K562 (cell line): ENCODE measurements at regions not wholly inside any gene's neighbourhood (a gene's known extent, or its start where the extent isn't known, plus 50 kb on each side); places are given as distances from the start of the nearest gene placed in this dataset.
A peak's percentile ranks its signal among the peaks of the same experiment; 100 is the strongest.

Source experiments
- ATAC-seq: fragments of 200-7000 bp; cut with Tn5 transposase; 3 replicates; pipeline ENCODE4 v1.9.1; 2020; ENCODE audit warnings: moderate library complexity
- BruUV-seq: library from RNA; stranded (reverse); fragments of 400-500 nt; replicated peaks from 2 replicates; lab custom pipeline; 2021; lab: Mats Ljungman, UMichigan
- CTCF ChIA-PET: fragments of 300-600 bp; formaldehyde crosslinking; extraction: SDS; loops from one replicate; lab custom pipeline; 2021; ENCODE audit warnings: low intra/inter-chr PET ratio; lab: Yijun Ruan, JAX
- POLR2A ChIA-PET: fragments of 300-600, 350-650 bp; sonication (Branson Sonifier 250); formaldehyde crosslinking; extraction: SDS; loops from one replicate; lab custom pipeline; 2021; ENCODE audit warnings: antibody characterized with exemption, inconsistent platforms; lab: Yijun Ruan, JAX
- DNase-seq, 4 experiments: peaks; one replicate each; pipeline versions ENCODE4 v3.0.0 to v3.0.0-alpha.2; 2011 to 2018; ENCODE audit warnings: low spot score in 3 of 4, mixed read lengths in 3 of 4; ENCODE audit errors: extremely low read depth in 1 of 4
- FAIRE-seq: peaks from 2 replicates; lab custom pipeline; 2011; peaks lifted over from hg19 to GRCh38; lab: Jason Lieb, UNC
- H2AFZ ChIP-seq: 2 replicates; pipeline ENCODE4 v1.6.0; 2011; ENCODE audit warnings: low read depth, low read length, control low read depth, inconsistent platforms
- H3K27ac ChIP-seq: fragments of 200-600 bp; 3 replicates; pipeline ENCODE4 v1.8.0; 2011; ENCODE audit warnings: low read depth, mild to moderate bottlenecking, control low read depth, inconsistent platforms, low read length, moderate library complexity, mixed read lengths; ENCODE audit errors: extremely low read depth
- H3K27me3 ChIP-seq, 2 experiments: fragments of 300-600 bp in 1 of 2; 2 replicates in 1 of 2; 3 replicates in 1 of 2; pipeline versions ENCODE4 v1.6.0 to v1.8.0; 2011; ENCODE audit warnings: inconsistent platforms in 2 of 2, low read length in 2 of 2, mild to moderate bottlenecking in 1 of 2, mixed read lengths in 1 of 2, moderate library complexity in 1 of 2; ENCODE audit not compliant: control insufficient read depth in 2 of 2, insufficient read depth in 2 of 2
- H3K36me3 ChIP-seq: fragments of 300-600 bp; 3 replicates; pipeline ENCODE4 v1.8.0; 2011; ENCODE audit warnings: mild to moderate bottlenecking, low read length, inconsistent platforms; ENCODE audit not compliant: control insufficient read depth, insufficient read depth
- H3K4me1 ChIP-seq, 2 experiments: fragments of 200-600 bp in 1 of 2; replicated peaks in 1 of 2; 2 replicates in 1 of 2; 3 replicates in 1 of 2; pipeline versions ENCODE4 v1.5.1 to v1.8.0; 2011; ENCODE audit warnings: inconsistent platforms in 2 of 2, low read length in 2 of 2, mild to moderate bottlenecking in 1 of 2, mixed read lengths in 1 of 2, moderate library complexity in 1 of 2; ENCODE audit not compliant: control insufficient read depth in 2 of 2, insufficient read depth in 2 of 2
- H3K4me2 ChIP-seq: 2 replicates; pipeline ENCODE4 v1.6.1; 2011; ENCODE audit warnings: low read length, control low read depth, inconsistent platforms, mixed read lengths; ENCODE audit not compliant: insufficient read depth
- H3K4me3 ChIP-seq: fragments of 200-600 bp; sonication (generic), shearing (Covaris generic); 2 replicates; pipeline ENCODE4 v1.5.1; 2016; ENCODE audit warnings: control low read depth, inconsistent platforms
- H3K79me2 ChIP-seq: fragments of 200-600 bp; 3 replicates; pipeline ENCODE4 v1.8.0; 2011; ENCODE audit warnings: low read length, inconsistent platforms; ENCODE audit not compliant: control insufficient read depth, insufficient read depth
- H3K9ac ChIP-seq, 2 experiments: 2 replicates each; pipeline versions ENCODE4 v1.6.0 to v1.6.1; 2011; ENCODE audit warnings: low read depth in 2 of 2, low read length in 2 of 2, control low read depth in 1 of 2, inconsistent platforms in 1 of 2, mild to moderate bottlenecking in 1 of 2, mixed read lengths in 1 of 2; ENCODE audit not compliant: insufficient read depth in 1 of 2
- H3K9me1 ChIP-seq: one replicate; pipeline ENCODE4 v1.6.0; 2011; ENCODE audit warnings: inconsistent platforms, mild to moderate bottlenecking, low read length, moderate library complexity; ENCODE audit not compliant: control insufficient read depth, insufficient read depth
- H3K9me3 ChIP-seq: replicated peaks from 2 replicates; pipeline ENCODE4 v1.5.1; 2011; ENCODE audit warnings: low read depth, low read length, inconsistent platforms; ENCODE audit not compliant: control insufficient read depth, insufficient read depth
- H4K20me1 ChIP-seq: replicated peaks from 2 replicates; pipeline ENCODE4 v1.6.1; 2011; ENCODE audit warnings: low read length, inconsistent platforms, mixed read lengths; ENCODE audit not compliant: control insufficient read depth, insufficient read depth
- MYBL2 ChIP-seq, 2 experiments: fragments of 450-650 bp in 1 of 2; sonication (generic) in 1 of 2; formaldehyde crosslinking in 1 of 2; IDR thresholded peaks; 2 replicates each; pipeline versions ENCODE4 v1.6.1 to v1.8.1; 2017 to 2022; ENCODE audit warnings: borderline replicate concordance in 1 of 2, inconsistent platforms in 1 of 2, low read depth in 1 of 2, mild to moderate bottlenecking in 1 of 2, missing genetic modification reagents in 1 of 2, moderate library complexity in 1 of 2
- WGBS: fragments of 100-300 bp; shearing (Covaris generic); methylation state at CpG from one replicate; pipeline ENCODE4 v1.1.6; 2016; ENCODE audit warnings: low coverage, mixed read lengths; ENCODE audit not compliant: insufficient coverage; ENCODE audit errors: missing lambda C conversion rate; 5-methylcytosine and 5-hydroxymethylcytosine counted together
- in situ Hi-C: fragments of 300-500 bp; cut with MboI; formaldehyde crosslinking; loops from 4 replicates; pipeline ENCODE4 v1.15.0; 2018; ENCODE audit warnings: inconsistent platforms, mixed read lengths
- intact Hi-C: fragments of 100-400 bp; cut with micrococcal nuclease; formaldehyde crosslinking; loops from 2 replicates; pipeline ENCODE4 v1.14.2; 2022
- TF ChIP-seq, protein P1 (sequence below), 2 experiments: fragments of 450-650 bp in 1 of 2; sonication (generic) in 1 of 2; formaldehyde crosslinking in 1 of 2; IDR thresholded peaks; 2 replicates each; pipeline versions ENCODE4 v1.7.1 to v1.9.0; 2016 to 2022; ENCODE audit warnings: inconsistent platforms in 1 of 2, mild to moderate bottlenecking in 1 of 2, missing genetic modification reagents in 1 of 2

DNA sequence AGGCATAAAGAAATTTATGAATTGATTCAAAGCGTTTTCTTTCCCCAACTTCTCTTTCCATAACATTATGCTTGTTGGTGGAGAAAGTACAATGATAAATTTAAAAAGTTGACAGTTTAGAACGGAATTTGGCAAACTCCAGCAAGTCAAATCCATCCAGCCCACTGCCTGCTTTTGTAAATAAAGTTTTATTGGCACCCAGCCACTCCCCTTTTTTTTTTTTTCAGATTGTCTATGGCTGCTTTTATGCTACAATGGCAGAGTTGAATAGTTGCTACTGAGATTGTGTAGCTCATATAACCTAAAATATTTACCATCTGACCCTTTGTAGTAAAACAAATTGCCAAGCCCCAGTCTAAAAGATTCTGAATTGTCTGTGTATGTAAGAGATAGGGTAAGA is 112.8 kb upstream of the RBMS3 start:
- H3K9me3 ChIP-seq = no peaks in the 10 kb centered on the region
- no peaks in the 10 kb centered on the region for H3K79me2 ChIP-seq
- DNase-seq (no peak), FAIRE-seq (no peak), ATAC-seq (no peak)
- intact Hi-C loops = no loop called here
- ChIA-PET POLR2A (no interaction called here), CTCF (no interaction called here)
- H3K4me3 ChIP-seq = no peak overlapping the region
- no peaks in the 10 kb centered on the region for H3K9me1 ChIP-seq
- 0% methylated on average over 2 of the region's 2 CpGs for WGBS
- no peaks in the 10 kb centered on the region for H4K20me1 ChIP-seq
- no peak for TF ChIP-seq MYBL2 (IDR thresholded peaks at IDR 0.05; ENCODE audit: low read depth)
- no peak for TF ChIP-seq MYBL2 (CRISPR knock-in tag; IDR thresholded peaks at IDR 0.05; ENCODE audit: borderline replicate concordance)
- TF ChIP-seq, protein P1, sequence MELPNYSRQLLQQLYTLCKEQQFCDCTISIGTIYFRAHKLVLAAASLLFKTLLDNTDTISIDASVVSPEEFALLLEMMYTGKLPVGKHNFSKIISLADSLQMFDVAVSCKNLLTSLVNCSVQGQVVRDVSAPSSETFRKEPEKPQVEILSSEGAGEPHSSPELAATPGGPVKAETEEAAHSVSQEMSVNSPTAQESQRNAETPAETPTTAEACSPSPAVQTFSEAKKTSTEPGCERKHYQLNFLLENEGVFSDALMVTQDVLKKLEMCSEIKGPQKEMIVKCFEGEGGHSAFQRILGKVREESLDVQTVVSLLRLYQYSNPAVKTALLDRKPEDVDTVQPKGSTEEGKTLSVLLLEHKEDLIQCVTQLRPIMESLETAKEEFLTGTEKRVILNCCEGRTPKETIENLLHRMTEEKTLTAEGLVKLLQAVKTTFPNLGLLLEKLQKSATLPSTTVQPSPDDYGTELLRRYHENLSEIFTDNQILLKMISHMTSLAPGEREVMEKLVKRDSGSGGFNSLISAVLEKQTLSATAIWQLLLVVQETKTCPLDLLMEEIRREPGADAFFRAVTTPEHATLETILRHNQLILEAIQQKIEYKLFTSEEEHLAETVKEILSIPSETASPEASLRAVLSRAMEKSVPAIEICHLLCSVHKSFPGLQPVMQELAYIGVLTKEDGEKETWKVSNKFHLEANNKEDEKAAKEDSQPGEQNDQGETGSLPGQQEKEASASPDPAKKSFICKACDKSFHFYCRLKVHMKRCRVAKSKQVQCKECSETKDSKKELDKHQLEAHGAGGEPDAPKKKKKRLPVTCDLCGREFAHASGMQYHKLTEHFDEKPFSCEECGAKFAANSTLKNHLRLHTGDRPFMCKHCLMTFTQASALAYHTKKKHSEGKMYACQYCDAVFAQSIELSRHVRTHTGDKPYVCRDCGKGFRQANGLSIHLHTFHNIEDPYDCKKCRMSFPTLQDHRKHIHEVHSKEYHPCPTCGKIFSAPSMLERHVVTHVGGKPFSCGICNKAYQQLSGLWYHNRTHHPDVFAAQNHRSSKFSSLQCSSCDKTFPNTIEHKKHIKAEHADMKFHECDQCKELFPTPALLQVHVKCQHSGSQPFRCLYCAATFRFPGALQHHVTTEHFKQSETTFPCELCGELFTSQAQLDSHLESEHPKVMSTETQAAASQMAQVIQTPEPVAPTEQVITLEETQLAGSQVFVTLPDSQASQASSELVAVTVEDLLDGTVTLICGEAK (IDR thresholded peaks at IDR 0.05) = 0 out of 2 replicates have a peak, but pooled peaks have one; percentile 25
- TF ChIP-seq, protein P1 (CRISPR knock-in tag; IDR thresholded peaks at IDR 0.05) = no peak
- H3K4me1 ChIP-seq = no peaks in the 10 kb centered on the region
- H3K36me3 ChIP-seq = no peaks in the 10 kb centered on the region
- no TSS peak for BruUV-seq
- H3K27ac ChIP-seq = no peak overlapping the region
- H3K9ac ChIP-seq = no peak overlapping the region
- no peak overlapping the region for H3K4me2 ChIP-seq
- H2AFZ ChIP-seq = no peak overlapping the region
- in situ Hi-C loops = no loop called here
- H3K27me3 ChIP-seq = no peaks in the 10 kb centered on the region
